ENCODE measurements at regions not wholly inside any gene's neighbourhood (a gene's known extent, or its start where the extent isn't known, plus 50 kb on each side); places are given as distances from the start of the nearest gene placed in this dataset.

GRCh38 chr12:66947119-66947518 is 268.2 kb upstream of the GRIP1 start:
- TF ChIP-seq POLR2A (IDR thresholded peaks at IDR 0.05) (no peak), CTCF (IDR thresholded peaks at IDR 0.05) (no peak), POLR2AphosphoS5 (IDR thresholded peaks at IDR 0.05) (no peak)

All from breast epithelium (tissue), 3 donors.